Ishikawa (cell line): ENCODE measurements at regions not wholly inside any gene's neighbourhood (a gene's known extent, or its start where the extent isn't known, plus 50 kb on each side); places are given as distances from the start of the nearest gene placed in this dataset.

ENCODE experiments used
- CEBPB ChIP-seq: IDR thresholded peaks from 2 replicates; pipeline ENCODE4 v1.6.1; 2012
- CREB1 ChIP-seq: IDR thresholded peaks from 2 replicates; pipeline ENCODE4 v1.6.1; 2012; ENCODE audit warnings: low read depth
- EGR1 ChIP-seq: IDR thresholded peaks from 2 replicates; pipeline ENCODE4 v1.6.1; 2012
- EP300 ChIP-seq: IDR thresholded peaks from 2 replicates; pipeline ENCODE4 v1.6.1; 2012; ENCODE audit warnings: borderline replicate concordance
- FOXM1 ChIP-seq: IDR thresholded peaks from 2 replicates; pipeline ENCODE4 v1.6.1; 2012; ENCODE audit warnings: low read depth, borderline replicate concordance
- NFIC ChIP-seq: IDR thresholded peaks from 2 replicates; pipeline ENCODE4 v1.6.1; 2012
- RAD21 ChIP-seq: IDR thresholded peaks from 2 replicates; pipeline ENCODE4 v1.6.1; 2012; ENCODE audit warnings: low read depth
- TAF1 ChIP-seq: IDR thresholded peaks from 2 replicates; pipeline ENCODE4 v1.6.1; 2012; ENCODE audit warnings: low read depth, mild to moderate bottlenecking
- TCF12 ChIP-seq: IDR thresholded peaks from 2 replicates; pipeline ENCODE4 v1.6.1; 2012; ENCODE audit warnings: low read depth
- TEAD4 ChIP-seq: IDR thresholded peaks from 2 replicates; pipeline ENCODE4 v1.6.1; 2012
- YY1 ChIP-seq: IDR thresholded peaks from 2 replicates; pipeline ENCODE4 v1.6.1; 2012; ENCODE audit warnings: low read depth
- ZBTB7A ChIP-seq: IDR thresholded peaks from 2 replicates; pipeline ENCODE4 v1.6.1; 2012; ENCODE audit warnings: low read depth
- TF ChIP-seq, protein P1 (sequence below): IDR thresholded peaks from 2 replicates; pipeline ENCODE4 v1.6.1; 2012
- TF ChIP-seq, protein P2 (sequence below): IDR thresholded peaks from 2 replicates; pipeline ENCODE4 v1.6.1; 2012
- TF ChIP-seq, protein P3 (sequence below): IDR thresholded peaks from 2 replicates; pipeline ENCODE4 v1.6.1; 2012; ENCODE audit warnings: low read depth, mild to moderate bottlenecking

DNA sequence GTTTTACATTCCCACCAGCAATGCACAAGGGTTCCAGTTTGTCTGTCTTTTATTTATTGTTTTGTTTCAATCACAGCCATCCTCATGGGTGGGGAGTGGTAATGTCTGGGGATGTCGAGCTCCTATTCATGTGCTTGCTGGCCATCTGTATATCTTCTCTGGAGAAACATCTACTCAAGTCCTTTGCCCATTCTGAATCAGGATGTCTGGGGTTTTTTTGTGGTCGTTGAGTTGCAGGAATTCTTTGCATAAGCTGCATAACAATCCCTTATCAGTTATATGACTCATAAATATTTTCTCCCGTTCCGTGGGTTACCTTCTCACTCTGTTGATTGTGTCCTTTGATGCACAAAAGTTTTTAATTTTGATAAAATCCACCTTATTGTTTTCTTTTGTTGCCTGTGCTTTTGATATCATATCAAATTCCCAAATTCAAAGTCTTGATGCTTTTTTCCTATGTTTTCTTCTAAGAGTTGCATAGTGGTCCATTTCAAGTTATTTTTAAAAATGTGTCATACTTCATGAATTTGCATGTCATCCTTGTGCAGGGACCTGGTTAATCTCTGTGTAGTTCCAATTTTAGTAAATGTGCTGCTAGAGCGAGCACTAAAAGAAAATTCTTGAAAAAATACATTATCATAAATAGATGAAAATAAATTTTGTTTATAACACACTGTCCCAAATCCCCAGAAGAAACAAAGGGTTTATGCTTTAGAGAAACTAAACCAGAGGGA is 54.9 kb upstream of the PDE10A start:
- TF ChIP-seq, protein P1, sequence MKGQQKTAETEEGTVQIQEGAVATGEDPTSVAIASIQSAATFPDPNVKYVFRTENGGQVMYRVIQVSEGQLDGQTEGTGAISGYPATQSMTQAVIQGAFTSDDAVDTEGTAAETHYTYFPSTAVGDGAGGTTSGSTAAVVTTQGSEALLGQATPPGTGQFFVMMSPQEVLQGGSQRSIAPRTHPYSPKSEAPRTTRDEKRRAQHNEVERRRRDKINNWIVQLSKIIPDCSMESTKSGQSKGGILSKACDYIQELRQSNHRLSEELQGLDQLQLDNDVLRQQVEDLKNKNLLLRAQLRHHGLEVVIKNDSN = no peak
- no peak for TF ChIP-seq EGR1
- TF ChIP-seq CEBPB = no peak
- no peak for TF ChIP-seq RAD21
- no peak for TF ChIP-seq EP300
- no peak for TF ChIP-seq YY1
- no peak for TF ChIP-seq TEAD4
- TF ChIP-seq FOXM1 = no peak
- TF ChIP-seq, protein P2, sequence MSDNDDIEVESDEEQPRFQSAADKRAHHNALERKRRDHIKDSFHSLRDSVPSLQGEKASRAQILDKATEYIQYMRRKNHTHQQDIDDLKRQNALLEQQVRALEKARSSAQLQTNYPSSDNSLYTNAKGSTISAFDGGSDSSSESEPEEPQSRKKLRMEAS = no peak
- no peak for TF ChIP-seq TCF12
- TF ChIP-seq, protein P3, sequence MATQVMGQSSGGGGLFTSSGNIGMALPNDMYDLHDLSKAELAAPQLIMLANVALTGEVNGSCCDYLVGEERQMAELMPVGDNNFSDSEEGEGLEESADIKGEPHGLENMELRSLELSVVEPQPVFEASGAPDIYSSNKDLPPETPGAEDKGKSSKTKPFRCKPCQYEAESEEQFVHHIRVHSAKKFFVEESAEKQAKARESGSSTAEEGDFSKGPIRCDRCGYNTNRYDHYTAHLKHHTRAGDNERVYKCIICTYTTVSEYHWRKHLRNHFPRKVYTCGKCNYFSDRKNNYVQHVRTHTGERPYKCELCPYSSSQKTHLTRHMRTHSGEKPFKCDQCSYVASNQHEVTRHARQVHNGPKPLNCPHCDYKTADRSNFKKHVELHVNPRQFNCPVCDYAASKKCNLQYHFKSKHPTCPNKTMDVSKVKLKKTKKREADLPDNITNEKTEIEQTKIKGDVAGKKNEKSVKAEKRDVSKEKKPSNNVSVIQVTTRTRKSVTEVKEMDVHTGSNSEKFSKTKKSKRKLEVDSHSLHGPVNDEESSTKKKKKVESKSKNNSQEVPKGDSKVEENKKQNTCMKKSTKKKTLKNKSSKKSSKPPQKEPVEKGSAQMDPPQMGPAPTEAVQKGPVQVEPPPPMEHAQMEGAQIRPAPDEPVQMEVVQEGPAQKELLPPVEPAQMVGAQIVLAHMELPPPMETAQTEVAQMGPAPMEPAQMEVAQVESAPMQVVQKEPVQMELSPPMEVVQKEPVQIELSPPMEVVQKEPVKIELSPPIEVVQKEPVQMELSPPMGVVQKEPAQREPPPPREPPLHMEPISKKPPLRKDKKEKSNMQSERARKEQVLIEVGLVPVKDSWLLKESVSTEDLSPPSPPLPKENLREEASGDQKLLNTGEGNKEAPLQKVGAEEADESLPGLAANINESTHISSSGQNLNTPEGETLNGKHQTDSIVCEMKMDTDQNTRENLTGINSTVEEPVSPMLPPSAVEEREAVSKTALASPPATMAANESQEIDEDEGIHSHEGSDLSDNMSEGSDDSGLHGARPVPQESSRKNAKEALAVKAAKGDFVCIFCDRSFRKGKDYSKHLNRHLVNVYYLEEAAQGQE = no peak

DNA sequence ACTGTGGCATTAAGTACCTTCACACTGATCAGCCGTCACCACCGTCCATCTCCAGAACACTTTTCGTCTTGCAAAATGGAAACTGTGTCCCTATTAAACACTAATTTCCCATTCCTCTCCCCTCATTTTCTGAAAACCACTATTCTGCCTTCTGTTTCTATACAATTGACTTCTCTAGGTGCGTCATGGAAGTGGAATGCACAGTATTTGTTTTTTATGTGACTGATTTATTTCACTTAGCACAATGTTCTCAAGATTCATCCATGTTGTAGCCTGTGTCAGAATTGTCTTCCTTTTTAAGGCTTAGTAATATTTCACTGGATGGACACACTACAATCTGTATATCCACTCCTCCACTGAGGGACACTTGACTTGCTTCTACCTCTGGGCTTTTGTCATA is 53.8 kb upstream of the PDE10A start:
- TF ChIP-seq NFIC (no peak), TCF12 (no peak), ZBTB7A (no peak)
- TF ChIP-seq, protein P2 = no peak

DNA sequence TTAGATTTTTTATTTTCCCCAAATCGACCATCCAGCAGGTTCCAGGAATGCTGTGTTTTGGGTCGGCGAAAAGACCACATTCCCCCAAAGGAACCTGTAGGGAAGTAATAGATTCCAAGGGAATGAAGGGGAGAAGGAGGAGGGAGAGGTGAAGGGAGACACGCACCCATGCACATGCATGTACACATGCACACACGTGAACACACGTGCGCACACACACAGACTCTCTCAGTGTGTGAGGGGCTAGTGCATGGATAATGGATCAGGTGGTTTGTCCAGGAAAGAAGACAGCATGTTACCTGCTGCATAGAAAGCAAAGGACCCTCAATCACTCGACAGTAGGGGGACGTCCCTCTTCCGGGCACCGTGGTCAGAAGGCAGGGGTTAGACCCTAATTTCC is 52.4 kb upstream of the PDE10A start:
- TF ChIP-seq EGR1 (no peak), TAF1 (no peak), EP300 (no peak), TEAD4 (no peak), NFIC (no peak), CEBPB (no peak), RAD21 (no peak), FOXM1 (no peak), TCF12 (no peak), YY1 (no peak), CREB1 (no peak), ZBTB7A (no peak)
- TF ChIP-seq, protein P3 = no peak
- TF ChIP-seq, protein P1 = no peak
- TF ChIP-seq, protein P2 = no peak

DNA sequence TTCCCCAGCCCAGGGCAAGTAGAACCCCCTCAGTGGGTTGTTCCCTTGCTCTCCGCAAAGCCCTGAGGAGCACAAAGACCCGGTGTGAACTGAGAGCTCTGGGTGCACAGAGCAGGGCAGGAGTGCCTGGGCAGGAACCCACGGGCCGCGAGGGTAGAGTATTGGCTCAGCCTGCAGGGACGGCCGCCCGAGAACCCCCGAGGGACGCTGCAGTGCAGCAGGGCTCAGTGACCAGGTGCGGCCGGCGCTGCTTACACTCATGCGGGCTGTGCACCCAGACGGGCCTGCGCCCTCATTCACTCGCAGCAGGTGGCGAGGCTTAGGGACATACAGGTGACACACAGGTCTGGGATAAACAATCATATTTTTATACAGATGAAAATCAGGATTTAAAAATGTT is 51.9 kb upstream of the PDE10A start:
- no peak for TF ChIP-seq ZBTB7A
- no peak for TF ChIP-seq TAF1
- TF ChIP-seq YY1 = no peak
- no peak for TF ChIP-seq CEBPB
- no peak for TF ChIP-seq RAD21
- TF ChIP-seq, protein P2 = no peak
- no peak for TF ChIP-seq FOXM1
- no peak for TF ChIP-seq TEAD4
- no peak for TF ChIP-seq EP300
- TF ChIP-seq, protein P1 = no peak
- no peak for TF ChIP-seq NFIC
- no peak for TF ChIP-seq TCF12
- no peak for TF ChIP-seq EGR1
- TF ChIP-seq, protein P3 = no peak
- no peak for TF ChIP-seq CREB1
